ENCODE measurements at regions not wholly inside any gene's neighbourhood (a gene's known extent, or its start where the extent isn't known, plus 50 kb on each side); places are given as distances from the start of the nearest gene placed in this dataset.

GRCh38 chr5:72569408-72569944, 62.3 kb upstream of the ZNF366 start:
- H3K4me3 ChIP-seq (ENCODE audit: low read length), result no peak overlapping the region
- no peaks in the 10 kb centered on the region for H3K4me1 ChIP-seq (ENCODE audit: control insufficient read depth, insufficient read depth, low read length)
- H3K27ac ChIP-seq (ENCODE audit: low read length), result no peak overlapping the region
- no peaks in the 10 kb centered on the region for H3K36me3 ChIP-seq (ENCODE audit: control insufficient read depth, insufficient read depth, low read length)
- H3K9me3 ChIP-seq (ENCODE audit: control insufficient read depth, low read depth, low read length), result no peaks in the 10 kb centered on the region
- H3K27me3 ChIP-seq (ENCODE audit: control insufficient read depth, insufficient read depth, low read length), result no peaks in the 10 kb centered on the region
- no peak for DNase-seq
- no CpG with 5 or more reads among the region's 5 CpGs for WGBS (ENCODE audit: insufficient coverage, low lambda C conversion rate)

- Histone ChIP-seq H3K9me3 (ENCODE audit: control insufficient read depth, low read depth, low read length) (no peaks in the 10 kb centered on the region), H3K4me1 (ENCODE audit: control insufficient read depth, insufficient read depth, low read length) (no peaks in the 10 kb centered on the region), H3K4me3 (ENCODE audit: low read length) (no peak overlapping the region), H3K27me3 (ENCODE audit: control insufficient read depth, insufficient read depth, low read length) (no peaks in the 10 kb centered on the region), H3K36me3 (ENCODE audit: control insufficient read depth, insufficient read depth, low read length) (no peaks in the 10 kb centered on the region), H3K27ac (ENCODE audit: low read length) (no peak overlapping the region)
- DNase-seq, result no peak
- WGBS (ENCODE audit: insufficient coverage, low lambda C conversion rate), result no CpG with 5 or more reads among the region's 1 CpG
These were observed 59.5 kb upstream of the ZNF366 start for GRCh38 chr5:72566746-72567145.

- no peaks in the 10 kb centered on the region for H3K4me1 ChIP-seq (ENCODE audit: control insufficient read depth, insufficient read depth, low read length)
- DNase-seq, result no peak
- no peaks in the 10 kb centered on the region for H3K36me3 ChIP-seq (ENCODE audit: control insufficient read depth, insufficient read depth, low read length)
- no peaks in the 10 kb centered on the region for H3K27me3 ChIP-seq (ENCODE audit: control insufficient read depth, insufficient read depth, low read length)
- no peak overlapping the region for H3K4me3 ChIP-seq (ENCODE audit: low read length)
- no peaks in the 10 kb centered on the region for H3K9me3 ChIP-seq (ENCODE audit: control insufficient read depth, low read depth, low read length)
- no CpG with 5 or more reads among the region's 8 CpGs for WGBS (ENCODE audit: insufficient coverage, low lambda C conversion rate)
- no peak overlapping the region for H3K27ac ChIP-seq (ENCODE audit: low read length)
These were observed 58.5 kb upstream of the ZNF366 start for GRCh38 chr5:72565513-72566289.

- Histone ChIP-seq H3K4me3 (ENCODE audit: low read length) (no peak overlapping the region), H3K36me3 (ENCODE audit: control insufficient read depth, insufficient read depth, low read length) (no peaks in the 10 kb centered on the region), H3K4me1 (ENCODE audit: control insufficient read depth, insufficient read depth, low read length) (no peaks in the 10 kb centered on the region), H3K27me3 (ENCODE audit: control insufficient read depth, insufficient read depth, low read length) (peaks cover 2% of the 10 kb centered on the region), H3K9me3 (ENCODE audit: control insufficient read depth, low read depth, low read length) (no peaks in the 10 kb centered on the region), H3K27ac (ENCODE audit: low read length) (no peak overlapping the region)
- DNase-seq, result no peak
- no CpG with 5 or more reads among the region's 2 CpGs for WGBS (ENCODE audit: insufficient coverage, low lambda C conversion rate)
These were observed 55.5 kb upstream of the ZNF366 start for GRCh38 chr5:72562717-72563116.

- Histone ChIP-seq H3K4me3 (ENCODE audit: low read length) (no peak overlapping the region), H3K36me3 (ENCODE audit: control insufficient read depth, insufficient read depth, low read length) (no peaks in the 10 kb centered on the region), H3K4me1 (ENCODE audit: control insufficient read depth, insufficient read depth, low read length) (peaks cover 3% of the 10 kb centered on the region), H3K27me3 (ENCODE audit: control insufficient read depth, insufficient read depth, low read length) (peaks cover 2% of the 10 kb centered on the region), H3K9me3 (ENCODE audit: control insufficient read depth, low read depth, low read length) (no peaks in the 10 kb centered on the region), H3K27ac (ENCODE audit: low read length) (no peak overlapping the region)
- DNase-seq, result no peak
- WGBS (ENCODE audit: insufficient coverage, low lambda C conversion rate), result 55% methylated on average over 2 of the region's 5 CpGs
These were observed 54.1 kb upstream of the ZNF366 start for GRCh38 chr5:72561148-72561972.

- WGBS (ENCODE audit: insufficient coverage, low lambda C conversion rate), result 50% methylated on average over 1 of the region's 5 CpGs
These were observed 52.9 kb upstream of the ZNF366 start for GRCh38 chr5:72559866-72560766.

GRCh38 chr5:72558383-72558782, 51.2 kb upstream of the ZNF366 start:
- no CpG with 5 or more reads among the region's 2 CpGs for WGBS (ENCODE audit: insufficient coverage, low lambda C conversion rate)
- DNase-seq, result no peak
- H3K27ac ChIP-seq (ENCODE audit: low read length), result no peak overlapping the region

More at GRCh38 chr5:72559866-72560766, 52.9 kb upstream of the ZNF366 start:
- no peak for DNase-seq
- H3K4me1 ChIP-seq (ENCODE audit: control insufficient read depth, insufficient read depth, low read length), result peaks cover 11% of the 10 kb centered on the region
- no peaks in the 10 kb centered on the region for H3K9me3 ChIP-seq (ENCODE audit: control insufficient read depth, low read depth, low read length)
- H3K4me3 ChIP-seq (ENCODE audit: low read length), result no peak overlapping the region
- no peaks in the 10 kb centered on the region for H3K36me3 ChIP-seq (ENCODE audit: control insufficient read depth, insufficient read depth, low read length)
- peaks cover 2% of the 10 kb centered on the region for H3K27me3 ChIP-seq (ENCODE audit: control insufficient read depth, insufficient read depth, low read length)
- H3K27ac ChIP-seq (ENCODE audit: low read length), result no peak overlapping the region

GRCh38 chr5:72558046-72558336, 50.8 kb upstream of the ZNF366 start:
- Histone ChIP-seq H3K4me3 (ENCODE audit: low read length) (no peak overlapping the region), H3K36me3 (ENCODE audit: control insufficient read depth, insufficient read depth, low read length) (no peaks in the 10 kb centered on the region), H3K27ac (ENCODE audit: low read length) (no peak overlapping the region), H3K9me3 (ENCODE audit: control insufficient read depth, low read depth, low read length) (no peaks in the 10 kb centered on the region), H3K4me1 (ENCODE audit: control insufficient read depth, insufficient read depth, low read length) (peaks cover 11% of the 10 kb centered on the region), H3K27me3 (ENCODE audit: control insufficient read depth, insufficient read depth, low read length) (peaks cover 2% of the 10 kb centered on the region)
- DNase-seq, result no peak
- 87% methylated on average over 3 of the region's 11 CpGs for WGBS (ENCODE audit: insufficient coverage, low lambda C conversion rate)

More at GRCh38 chr5:72558383-72558782, 51.2 kb upstream of the ZNF366 start:
- Histone ChIP-seq H3K4me3 (ENCODE audit: low read length) (no peak overlapping the region), H3K9me3 (ENCODE audit: control insufficient read depth, low read depth, low read length) (no peaks in the 10 kb centered on the region), H3K27me3 (ENCODE audit: control insufficient read depth, insufficient read depth, low read length) (peaks cover 2% of the 10 kb centered on the region), H3K36me3 (ENCODE audit: control insufficient read depth, insufficient read depth, low read length) (no peaks in the 10 kb centered on the region), H3K4me1 (ENCODE audit: control insufficient read depth, insufficient read depth, low read length) (peaks cover 11% of the 10 kb centered on the region)

GRCh38 chr5:72557167-72558045, 50.2 kb upstream of the ZNF366 start:
- Histone ChIP-seq H3K27ac (ENCODE audit: low read length) (peak overlapping the region; percentile 65), H3K4me3 (ENCODE audit: low read length) (peak overlapping the region; percentile 38), H3K4me1 (ENCODE audit: control insufficient read depth, insufficient read depth, low read length) (peaks cover 11% of the 10 kb centered on the region), H3K9me3 (ENCODE audit: control insufficient read depth, low read depth, low read length) (no peaks in the 10 kb centered on the region), H3K27me3 (ENCODE audit: control insufficient read depth, insufficient read depth, low read length) (peaks cover 2% of the 10 kb centered on the region), H3K36me3 (ENCODE audit: control insufficient read depth, insufficient read depth, low read length) (no peaks in the 10 kb centered on the region)
- DNase-seq, result no peak
- 71% methylated on average over 4 of the region's 18 CpGs for WGBS (ENCODE audit: insufficient coverage, low lambda C conversion rate)
